ENCODE measurements at regions not wholly inside any gene's neighbourhood (a gene's known extent, or its start where the extent isn't known, plus 50 kb on each side); places are given as distances from the start of the nearest gene placed in this dataset.

GRCh38 chr13:34523406-34523805, 418.7 kb upstream of the NBEA start:
- TF ChIP-seq POLR2A (IDR thresholded peaks at IDR 0.05) (no peak), CTCF (IDR thresholded peaks at IDR 0.05) (no peak), POLR2AphosphoS5 (IDR thresholded peaks at IDR 0.05; ENCODE audit: insufficient read depth in 1 of 2, low read depth in 1 of 2) (no peak)

Data from vagina (tissue), 2 donors.